Epithelial cell of proximal tubule (primary cell): ENCODE measurements at regions not wholly inside any gene's neighbourhood (a gene's known extent, or its start where the extent isn't known, plus 50 kb on each side); places are given as distances from the start of the nearest gene placed in this dataset.
"Not testable (repeated sequence)": the region's sequence is repeated elsewhere in the genome, so short reads cannot be mapped to it uniquely, and the experiment has no call there.

Experiments
- DNase-seq: peaks from one replicate; pipeline ENCODE4 v3.0.0-alpha.2; 2011; ENCODE audit warnings: low read depth
- H3K4me3 ChIP-seq: 2 replicates; pipeline ENCODE4 v1.5.1; 2011; ENCODE audit warnings: low read depth, mild to moderate bottlenecking, low read length
- CTCF ChIP-seq: conservative IDR thresholded peaks from 2 replicates; pipeline ENCODE4 v1.5.1; 2012; ENCODE audit warnings: low read depth, mild to moderate bottlenecking, low read length

- TF ChIP-seq CTCF: no peak
- H3K4me3 ChIP-seq: no peak overlapping the region
- no peak for DNase-seq
Observed at GRCh38 chr10:120217736-120218135, 239.3 kb upstream of the PLPP4 start.

- TF ChIP-seq CTCF: peak; percentile 87
- H3K4me3 ChIP-seq: no peak overlapping the region
- DNase-seq: peak; percentile 15
Observed at GRCh38 chr10:120221873-120222485, 235.0 kb upstream of the PLPP4 start.

GRCh38 chr10:120229641-120230040 is 227.4 kb upstream of the PLPP4 start:
- no peak for DNase-seq
- no peak for TF ChIP-seq CTCF
- H3K4me3 ChIP-seq: no peak overlapping the region

- H3K4me3 ChIP-seq, DNase-seq: not testable (repeated sequence)
Observed at GRCh38 chr10:120239695-120240094, 217.3 kb upstream of the PLPP4 start.

GRCh38 chr10:120251821-120252442 is 205.1 kb upstream of the PLPP4 start:
- TF ChIP-seq CTCF: no peak
- DNase-seq: no peak
- H3K4me3 ChIP-seq: no peak overlapping the region

- no peak for DNase-seq
- TF ChIP-seq CTCF: no peak
- H3K4me3 ChIP-seq: no peak overlapping the region
Observed at GRCh38 chr10:120253131-120253530, 203.9 kb upstream of the PLPP4 start.

GRCh38 chr10:120260456-120260855 is 196.6 kb upstream of the PLPP4 start:
- no peak overlapping the region for H3K4me3 ChIP-seq
- TF ChIP-seq CTCF: no peak
- DNase-seq: no peak
